Karpas-422 (cell line): ENCODE measurements at regions not wholly inside any gene's neighbourhood (a gene's known extent, or its start where the extent isn't known, plus 50 kb on each side); places are given as distances from the start of the nearest gene placed in this dataset.

Experiments
- DNase-seq: peaks from one replicate; pipeline ENCODE4 v3.0.0-alpha.2; 2015
- H2AFZ ChIP-seq: fragments of 200-600 bp; sonication (generic); 2 replicates; pipeline ENCODE4 v1.6.1; 2014; ENCODE audit warnings: antibody characterized with exemption, low read length, mixed read lengths
- H3K27ac ChIP-seq: fragments of 200-600 bp; sonication (generic); 2 replicates; pipeline ENCODE4 v1.5.1; 2014; ENCODE audit warnings: mild to moderate bottlenecking, low read length, moderate library complexity
- H3K27me3 ChIP-seq: fragments of 200-600 bp; sonication (generic); 2 replicates; pipeline ENCODE4 v1.6.1; 2014; ENCODE audit warnings: low read length, mixed read lengths
- H3K36me3 ChIP-seq: fragments of 200-600 bp; sonication (generic); 2 replicates; pipeline ENCODE4 v1.6.1; 2014; ENCODE audit warnings: low read length, mixed read lengths; ENCODE audit not compliant: insufficient read depth
- H3K4me1 ChIP-seq: fragments of 200-600 bp; sonication (generic); 2 replicates; pipeline ENCODE4 v1.6.1; 2014; ENCODE audit warnings: mild to moderate bottlenecking, low read length, mixed read lengths
- H3K4me2 ChIP-seq: fragments of 200-600 bp; sonication (generic); 2 replicates; pipeline ENCODE4 v1.6.1; 2014; ENCODE audit warnings: low read length, low read depth, mild to moderate bottlenecking; ENCODE audit not compliant: poor library complexity, severe bottlenecking
- H3K4me3 ChIP-seq: fragments of 200-600 bp; sonication (generic); 2 replicates; pipeline ENCODE4 v1.5.1; 2014; ENCODE audit warnings: mild to moderate bottlenecking, antibody characterized with exemption, low read length, mixed read lengths
- H3K79me2 ChIP-seq: fragments of 200-600 bp; sonication (generic); 2 replicates; pipeline ENCODE4 v1.6.1; 2014; ENCODE audit warnings: mild to moderate bottlenecking, low read length, mixed read lengths
- H3K9ac ChIP-seq: fragments of 200-600 bp; sonication (generic); 2 replicates; pipeline ENCODE4 v1.6.0; 2014; ENCODE audit warnings: low read length
- H3K9me2 ChIP-seq: fragments of 200-600 bp; sonication (generic), shearing (Covaris generic); replicated peaks from 2 replicates; pipeline ENCODE4 v1.6.0; 2014; ENCODE audit warnings: mild to moderate bottlenecking, low read length, moderate library complexity; ENCODE audit not compliant: insufficient read depth
- H3K9me3 ChIP-seq: fragments of 300-700, 200-600 bp; sonication (generic); 2 replicates; pipeline ENCODE4 v1.6.1; 2014; ENCODE audit warnings: low read length, mixed read lengths
- H4K20me1 ChIP-seq: fragments of 200-600 bp; sonication (generic); 2 replicates; pipeline ENCODE4 v1.6.1; 2014; ENCODE audit warnings: mild to moderate bottlenecking, antibody characterized with exemption, low read length, low read depth; ENCODE audit not compliant: insufficient read depth

- no peaks in the 10 kb centered on the region for H3K9me3 ChIP-seq
- H3K36me3 ChIP-seq: no peaks in the 10 kb centered on the region
- H3K27ac ChIP-seq: no peak overlapping the region
- H4K20me1 ChIP-seq: no peaks in the 10 kb centered on the region
- no peak overlapping the region for H2AFZ ChIP-seq
- H3K4me3 ChIP-seq: no peak overlapping the region
- no peaks in the 10 kb centered on the region for H3K27me3 ChIP-seq
- no peak for DNase-seq
- no peak overlapping the region for H3K4me2 ChIP-seq
- H3K79me2 ChIP-seq: no peaks in the 10 kb centered on the region
- H3K4me1 ChIP-seq: 0 out of 2 replicates have a peak, but pooled peaks cover 3% of the 10 kb centered on the region
- no peak overlapping the region for H3K9ac ChIP-seq
- H3K9me2 ChIP-seq: no peaks in the 10 kb centered on the region
Measured at GRCh38 chr1:212221801-212222200, 63.4 kb upstream of the PPP2R5A start.

DNA sequence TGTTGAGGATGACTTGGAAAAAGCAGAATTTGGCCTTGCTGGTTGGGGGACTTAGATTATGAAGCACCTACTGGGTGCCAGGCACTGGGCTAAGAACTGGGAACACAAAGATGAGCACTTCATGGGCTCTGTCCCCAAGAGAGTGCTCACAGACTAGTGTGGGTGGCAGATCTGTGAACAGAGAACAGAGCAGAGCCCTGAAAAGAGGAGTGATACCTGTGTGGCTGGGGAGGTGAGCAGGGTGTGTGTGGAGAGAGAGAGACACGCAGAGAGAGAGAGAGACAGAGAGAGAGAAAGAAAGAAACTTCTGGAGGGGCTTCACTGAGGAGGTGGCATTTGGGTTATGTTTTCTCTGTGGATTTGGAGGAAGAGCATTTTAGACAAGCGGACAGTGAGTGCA, 61.1 kb upstream of the PPP2R5A start:
- Histone ChIP-seq H3K27me3 (no peaks in the 10 kb centered on the region), H3K27ac (no peak overlapping the region), H3K79me2 (no peaks in the 10 kb centered on the region), H3K9me3 (no peaks in the 10 kb centered on the region), H4K20me1 (no peaks in the 10 kb centered on the region), H3K4me3 (no peak overlapping the region), H2AFZ (no peak overlapping the region), H3K9me2 (no peaks in the 10 kb centered on the region), H3K4me2 (no peak overlapping the region), H3K4me1 (0 out of 2 replicates have a peak, but pooled peaks cover 3% of the 10 kb centered on the region), H3K9ac (no peak overlapping the region), H3K36me3 (no peaks in the 10 kb centered on the region)
- DNase-seq: no peak

DNA sequence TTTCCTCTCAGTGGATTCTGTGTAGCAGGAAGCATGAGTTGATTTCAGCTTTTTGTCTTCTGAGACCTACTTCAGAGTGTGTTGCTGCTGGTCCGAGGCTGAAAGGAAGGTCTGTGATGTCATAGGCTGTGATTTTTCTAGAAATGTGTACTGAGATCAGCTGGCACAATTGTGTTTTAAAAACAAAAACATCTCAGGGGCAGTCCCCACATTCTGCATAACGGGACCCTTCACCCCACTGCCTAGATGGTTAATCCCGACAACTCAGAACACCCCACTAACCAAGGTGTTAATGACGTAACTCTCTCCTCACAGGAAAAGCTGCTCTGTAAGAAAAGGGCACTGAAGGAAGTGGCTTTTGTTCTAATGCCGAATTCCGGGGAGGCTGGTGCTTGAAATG, 59.8 kb upstream of the PPP2R5A start:
- Histone ChIP-seq H3K4me2 (no peak overlapping the region), H3K36me3 (no peaks in the 10 kb centered on the region), H3K4me3 (no peak overlapping the region), H3K4me1 (0 out of 2 replicates have a peak, but pooled peaks cover 3% of the 10 kb centered on the region), H3K9me3 (no peaks in the 10 kb centered on the region), H3K27ac (no peak overlapping the region), H2AFZ (no peak overlapping the region), H3K79me2 (no peaks in the 10 kb centered on the region), H3K9ac (no peak overlapping the region), H3K9me2 (no peaks in the 10 kb centered on the region), H3K27me3 (no peaks in the 10 kb centered on the region), H4K20me1 (no peaks in the 10 kb centered on the region)
- no peak for DNase-seq

- Histone ChIP-seq H3K79me2 (no peaks in the 10 kb centered on the region), H3K27me3 (no peaks in the 10 kb centered on the region), H3K4me2 (no peak overlapping the region), H3K36me3 (no peaks in the 10 kb centered on the region), H3K9me2 (no peaks in the 10 kb centered on the region), H3K9ac (no peak overlapping the region), H3K4me3 (no peak overlapping the region), H2AFZ (no peak overlapping the region), H3K9me3 (no peaks in the 10 kb centered on the region), H3K27ac (no peak overlapping the region), H4K20me1 (no peaks in the 10 kb centered on the region), H3K4me1 (0 out of 2 replicates have a peak, but pooled peaks cover 3% of the 10 kb centered on the region)
- DNase-seq: no peak
Measured at GRCh38 chr1:212225871-212226302, 59.3 kb upstream of the PPP2R5A start.

DNA sequence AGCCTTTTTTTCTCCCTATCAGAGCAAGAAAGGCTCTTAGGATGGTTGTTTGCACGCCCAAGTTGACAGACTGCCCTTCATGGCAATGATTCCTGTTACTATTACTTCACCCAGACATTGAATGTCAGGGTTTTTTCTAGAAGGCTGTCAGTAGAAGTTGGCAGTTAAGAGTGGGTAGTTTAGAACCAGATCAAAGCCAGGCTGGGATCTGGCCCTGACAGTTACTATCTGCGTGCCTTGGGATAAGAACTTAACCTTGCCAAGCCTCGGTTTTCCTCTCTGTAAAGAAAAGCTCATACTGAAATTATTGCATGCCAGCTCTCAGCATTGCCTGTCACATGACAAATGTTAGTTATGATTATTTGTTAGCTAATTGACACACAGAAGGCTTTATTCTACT, 58.7 kb upstream of the PPP2R5A start:
- no peaks in the 10 kb centered on the region for H3K9me3 ChIP-seq
- no peak for DNase-seq
- H3K9me2 ChIP-seq: no peaks in the 10 kb centered on the region
- no peak overlapping the region for H3K4me2 ChIP-seq
- H3K27ac ChIP-seq: no peak overlapping the region
- no peaks in the 10 kb centered on the region for H4K20me1 ChIP-seq
- H3K79me2 ChIP-seq: no peaks in the 10 kb centered on the region
- H3K4me3 ChIP-seq: no peak overlapping the region
- no peaks in the 10 kb centered on the region for H3K27me3 ChIP-seq
- H3K9ac ChIP-seq: no peak overlapping the region
- no peaks in the 10 kb centered on the region for H3K36me3 ChIP-seq
- H2AFZ ChIP-seq: no peak overlapping the region
- 0 out of 2 replicates have a peak, but pooled peaks cover 3% of the 10 kb centered on the region for H3K4me1 ChIP-seq

DNA sequence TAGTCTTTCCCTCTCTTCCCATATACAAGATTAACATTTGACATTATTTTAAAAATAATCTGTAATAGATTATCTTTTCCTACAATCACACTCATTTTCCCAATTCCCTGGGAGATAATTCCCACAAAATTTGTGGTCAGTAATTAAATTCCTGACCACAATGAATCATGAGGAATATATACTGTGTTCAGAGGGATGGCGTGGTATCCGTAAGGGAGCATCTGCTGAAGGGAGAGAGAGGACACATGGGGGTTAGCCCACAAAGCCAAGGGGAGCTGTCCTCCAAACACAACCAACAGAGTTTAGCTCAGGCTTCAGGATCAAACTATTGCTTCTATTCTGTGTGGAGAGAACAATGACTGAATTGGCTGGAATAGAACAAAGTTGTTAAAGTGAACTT, 57.1 kb upstream of the PPP2R5A start:
- H3K79me2 ChIP-seq: no peaks in the 10 kb centered on the region
- H3K4me2 ChIP-seq: no peak overlapping the region
- H3K27ac ChIP-seq: no peak overlapping the region
- H3K4me3 ChIP-seq: no peak overlapping the region
- no peaks in the 10 kb centered on the region for H3K36me3 ChIP-seq
- H3K9me2 ChIP-seq: no peaks in the 10 kb centered on the region
- H3K4me1 ChIP-seq: peaks cover 5% of the 10 kb centered on the region
- no peaks in the 10 kb centered on the region for H3K9me3 ChIP-seq
- DNase-seq: no peak
- H2AFZ ChIP-seq: no peak overlapping the region
- H3K9ac ChIP-seq: no peak overlapping the region
- no peaks in the 10 kb centered on the region for H3K27me3 ChIP-seq
- no peaks in the 10 kb centered on the region for H4K20me1 ChIP-seq

- no peak overlapping the region for H3K4me3 ChIP-seq
- H4K20me1 ChIP-seq: no peaks in the 10 kb centered on the region
- no peaks in the 10 kb centered on the region for H3K79me2 ChIP-seq
- no peak overlapping the region for H3K4me2 ChIP-seq
- no peak for DNase-seq
- peaks cover 11% of the 10 kb centered on the region for H3K4me1 ChIP-seq
- H2AFZ ChIP-seq: peak overlapping the region; percentile 5; the same call in 1 of the 2 replicates
- no peak overlapping the region for H3K9ac ChIP-seq
- H3K27ac ChIP-seq: no peak overlapping the region
- H3K9me2 ChIP-seq: no peaks in the 10 kb centered on the region
- H3K9me3 ChIP-seq: no peaks in the 10 kb centered on the region
- no peaks in the 10 kb centered on the region for H3K36me3 ChIP-seq
- H3K27me3 ChIP-seq: no peaks in the 10 kb centered on the region
Measured at GRCh38 chr1:212228591-212229119, 56.6 kb upstream of the PPP2R5A start.

- H2AFZ ChIP-seq: no peak overlapping the region
- no peaks in the 10 kb centered on the region for H3K79me2 ChIP-seq
- H3K4me3 ChIP-seq: no peak overlapping the region
- no peak overlapping the region for H3K9ac ChIP-seq
- no peak overlapping the region for H3K4me2 ChIP-seq
- no peaks in the 10 kb centered on the region for H3K36me3 ChIP-seq
- no peak for DNase-seq
- no peaks in the 10 kb centered on the region for H3K9me3 ChIP-seq
- no peaks in the 10 kb centered on the region for H3K27me3 ChIP-seq
- no peaks in the 10 kb centered on the region for H4K20me1 ChIP-seq
- no peak overlapping the region for H3K27ac ChIP-seq
- no peaks in the 10 kb centered on the region for H3K9me2 ChIP-seq
- H3K4me1 ChIP-seq: peaks cover 13% of the 10 kb centered on the region
Measured at GRCh38 chr1:212229654-212230053, 55.6 kb upstream of the PPP2R5A start.
